ENCODE measurements at regions not wholly inside any gene's neighbourhood (a gene's known extent, or its start where the extent isn't known, plus 50 kb on each side); places are given as distances from the start of the nearest gene placed in this dataset.

DNA sequence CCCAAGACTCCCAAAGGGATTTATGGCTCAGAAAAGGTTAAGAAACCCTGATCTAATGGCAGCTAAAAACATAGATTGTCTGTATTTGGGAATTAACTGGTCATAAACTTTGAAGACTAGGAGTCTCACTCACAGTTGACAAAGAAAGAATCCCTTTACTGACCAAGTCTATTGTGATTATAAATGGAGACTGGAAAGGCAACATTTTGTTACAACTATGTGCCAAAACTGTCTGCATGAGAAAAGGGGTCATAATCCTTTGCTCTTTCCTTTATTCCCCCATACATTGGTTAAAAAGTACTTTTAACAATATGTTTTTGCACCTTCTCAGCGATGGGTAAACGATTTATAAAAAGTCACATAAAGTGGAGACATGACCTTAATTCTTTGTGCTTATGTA is 206.9 kb upstream of the MAP3K7 start:
- no peak for TF ChIP-seq CTCF (conservative IDR thresholded peaks at IDR 0.05; ENCODE audit: low read depth, low read length)

DNA sequence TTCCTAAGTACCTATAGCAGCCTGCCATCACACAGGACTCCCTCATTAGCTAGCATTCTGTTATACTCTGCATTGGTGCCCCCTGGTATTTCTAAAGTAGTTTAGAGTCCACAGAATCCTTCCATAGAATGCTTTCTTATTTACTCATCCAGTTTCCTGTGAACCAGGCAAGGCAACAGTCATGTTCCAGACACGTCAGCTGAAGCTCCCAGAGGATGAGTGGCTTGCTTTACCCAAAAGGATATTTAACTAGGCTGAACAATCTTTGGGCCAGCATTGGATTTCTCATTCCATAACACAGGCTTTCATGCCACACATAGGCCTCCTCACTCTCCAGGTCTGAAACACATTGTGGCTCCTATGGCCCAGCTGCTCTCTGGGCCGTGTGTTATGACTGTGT is 203.8 kb upstream of the MAP3K7 start:
- TF ChIP-seq CTCF (conservative IDR thresholded peaks at IDR 0.05; ENCODE audit: low read depth, low read length), result no peak
- no peak for DNase-seq (ENCODE audit: low read depth)
- no peak overlapping the region for H3K4me3 ChIP-seq (ENCODE audit: low read depth, low read length)

More for the DNA sequence above, 206.9 kb upstream of the MAP3K7 start:
- H3K4me3 ChIP-seq (ENCODE audit: low read depth, low read length), result no peak overlapping the region
- DNase-seq (ENCODE audit: low read depth), result no peak

GRCh38 chr6:90790058-90790457 is 203.2 kb upstream of the MAP3K7 start:
- no peak for DNase-seq (ENCODE audit: low read depth)
- H3K4me3 ChIP-seq (ENCODE audit: low read depth, low read length), result no peak overlapping the region
- no peak for TF ChIP-seq CTCF (conservative IDR thresholded peaks at IDR 0.05; ENCODE audit: low read depth, low read length)

DNA sequence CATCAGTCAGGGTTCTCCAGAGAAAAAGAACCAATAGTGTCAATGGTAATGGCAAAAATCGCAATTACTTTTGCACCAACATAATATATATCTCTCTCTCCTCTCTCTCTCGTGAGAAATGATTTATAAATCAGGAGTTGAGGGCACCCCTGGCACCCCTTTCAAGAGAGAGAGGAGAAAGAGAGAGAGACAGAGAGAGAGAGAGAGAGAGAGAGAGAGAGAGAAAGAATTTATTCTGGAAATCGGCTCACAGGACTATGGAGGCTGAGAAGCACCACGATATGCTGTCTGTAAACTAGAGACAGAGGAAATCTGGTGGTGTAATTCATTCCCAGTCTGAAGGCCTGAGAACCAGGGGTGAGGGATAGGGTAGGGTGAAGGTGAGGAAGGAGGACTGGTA is 201.9 kb upstream of the MAP3K7 start:
- TF ChIP-seq CTCF (conservative IDR thresholded peaks at IDR 0.05; ENCODE audit: low read depth, low read length), result no peak
- DNase-seq (ENCODE audit: low read depth), result no peak
- no peak overlapping the region for H3K4me3 ChIP-seq (ENCODE audit: low read depth, low read length)

GRCh38 chr6:90787446-90787845 is 200.6 kb upstream of the MAP3K7 start:
- TF ChIP-seq CTCF (conservative IDR thresholded peaks at IDR 0.05; ENCODE audit: low read depth, low read length), result no peak
- H3K4me3 ChIP-seq (ENCODE audit: low read depth, low read length), result no peak overlapping the region
- no peak for DNase-seq (ENCODE audit: low read depth)

- DNase-seq (ENCODE audit: low read depth), result no peak
- no peak overlapping the region for H3K4me3 ChIP-seq (ENCODE audit: low read depth, low read length)
- TF ChIP-seq CTCF (conservative IDR thresholded peaks at IDR 0.05; ENCODE audit: low read depth, low read length), result no peak
Observed at GRCh38 chr6:90780778-90781177, 193.9 kb upstream of the MAP3K7 start.

- no peak for DNase-seq (ENCODE audit: low read depth)
- H3K4me3 ChIP-seq (ENCODE audit: low read depth, low read length), result no peak overlapping the region
- no peak for TF ChIP-seq CTCF (conservative IDR thresholded peaks at IDR 0.05; ENCODE audit: low read depth, low read length)
Observed at GRCh38 chr6:90780141-90780540, 193.3 kb upstream of the MAP3K7 start.

All from epithelial cell of proximal tubule (primary cell).